ENCODE measurements at regions not wholly inside any gene's neighbourhood (a gene's known extent, or its start where the extent isn't known, plus 50 kb on each side); places are given as distances from the start of the nearest gene placed in this dataset.

DNA sequence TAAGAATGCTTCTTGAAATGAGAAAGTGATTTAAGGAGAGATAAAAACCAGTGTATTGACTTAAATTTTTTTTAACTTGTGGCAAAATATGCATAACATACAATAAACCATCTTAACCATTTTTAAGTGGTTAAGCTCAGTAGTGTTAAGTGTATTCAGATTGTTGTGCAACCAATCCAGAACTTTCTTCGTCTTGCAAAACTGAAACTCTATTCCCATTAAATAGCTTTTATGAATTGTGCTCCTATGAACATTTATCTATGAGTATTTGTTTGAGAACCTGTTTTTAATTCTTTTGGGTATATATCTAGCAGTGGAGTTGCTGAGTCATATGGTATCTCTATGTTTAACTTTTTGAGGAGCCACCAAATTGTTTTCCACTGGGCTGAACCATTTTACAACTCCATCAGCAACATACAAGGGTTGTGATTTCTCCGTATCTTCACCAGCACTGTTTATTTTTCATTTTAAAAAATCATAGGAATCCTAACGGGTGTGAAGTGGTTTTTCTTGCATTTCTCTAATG, 76.6 kb upstream of the ACTBL2 start:
- no peak for DNase-seq (ENCODE audit: low read depth)

DNA sequence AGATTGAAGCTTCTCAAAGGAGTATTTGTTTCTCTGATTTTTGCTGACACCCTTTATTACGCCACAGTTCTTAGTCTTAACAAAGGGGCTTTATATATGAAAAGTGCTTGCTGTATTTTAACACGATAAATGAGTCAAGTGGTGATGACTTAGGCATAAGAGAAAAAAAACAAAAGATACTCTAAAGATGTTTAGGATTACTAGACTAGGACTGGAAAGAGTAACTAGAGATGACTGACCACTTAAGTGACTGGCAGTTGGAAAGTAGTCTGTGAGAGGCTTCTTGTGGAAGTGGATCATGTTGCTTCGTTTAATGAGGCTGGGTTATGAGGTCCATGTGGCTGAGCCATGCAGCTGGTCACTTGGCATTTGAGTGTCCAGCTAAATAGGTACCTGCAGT, 69.4 kb upstream of the ACTBL2 start:
- no peak for DNase-seq (ENCODE audit: low read depth)

DNA sequence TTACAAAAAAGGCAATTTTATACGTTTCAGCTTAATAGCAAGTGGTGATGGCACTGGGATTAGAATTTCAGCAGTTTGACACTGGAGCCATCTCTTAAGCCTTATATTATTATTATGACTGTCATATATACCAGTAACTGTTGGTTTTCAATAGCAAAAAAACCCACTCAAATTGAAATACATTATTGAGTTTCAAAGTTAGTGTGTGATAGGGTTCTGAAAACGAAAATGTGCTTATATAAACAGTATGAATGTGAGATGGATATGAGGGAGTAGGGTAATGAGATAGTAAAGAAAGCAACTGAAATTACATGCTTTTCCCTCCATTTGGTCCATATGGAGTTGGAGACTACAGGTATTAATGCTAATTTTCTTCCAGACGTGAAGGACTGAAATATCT, 68.6 kb upstream of the ACTBL2 start:
- no peak for DNase-seq (ENCODE audit: low read depth)

DNA sequence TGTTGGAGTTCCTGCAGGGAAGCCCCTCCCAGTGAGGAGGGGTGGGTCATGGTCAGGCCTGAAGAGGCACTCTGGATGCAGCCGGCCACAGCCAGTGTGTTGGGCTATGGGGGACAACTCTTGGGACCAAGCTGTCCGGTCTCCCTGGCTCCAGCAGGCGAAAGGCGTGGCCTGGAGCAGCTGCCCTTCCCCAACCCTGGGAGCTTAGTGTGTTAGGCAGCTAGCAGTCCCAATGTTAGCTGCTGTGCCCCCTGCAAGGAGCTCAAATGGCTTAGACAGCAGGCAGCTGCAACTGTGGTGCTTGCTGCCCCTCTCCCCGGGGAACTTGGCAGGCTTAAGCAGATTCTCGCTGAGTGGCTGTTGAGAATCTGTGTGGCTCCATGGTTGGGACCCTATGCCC, 67.5 kb upstream of the ACTBL2 start:
- no peak for DNase-seq (ENCODE audit: low read depth)

DNA sequence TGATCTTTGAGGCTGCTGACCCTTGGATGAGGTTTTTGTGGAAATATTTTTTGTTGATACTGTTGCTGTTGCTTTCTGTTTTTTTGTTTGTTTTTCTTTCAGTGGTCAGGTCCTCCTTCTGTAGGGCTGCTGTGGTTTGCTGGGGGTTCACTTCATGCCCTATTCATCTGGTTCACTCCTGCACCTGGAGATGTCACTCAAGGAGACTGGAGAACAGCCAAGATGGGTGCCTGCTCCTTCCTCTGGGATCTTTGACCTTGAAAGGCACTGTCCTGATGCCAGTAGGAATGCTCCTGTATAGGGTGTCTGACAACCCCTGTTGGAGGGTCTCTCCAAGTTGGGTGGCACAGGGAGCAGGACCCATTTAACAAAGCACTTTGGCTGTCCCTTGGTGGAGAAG, 67.0 kb upstream of the ACTBL2 start:
- no peak for DNase-seq (ENCODE audit: low read depth)

DNA sequence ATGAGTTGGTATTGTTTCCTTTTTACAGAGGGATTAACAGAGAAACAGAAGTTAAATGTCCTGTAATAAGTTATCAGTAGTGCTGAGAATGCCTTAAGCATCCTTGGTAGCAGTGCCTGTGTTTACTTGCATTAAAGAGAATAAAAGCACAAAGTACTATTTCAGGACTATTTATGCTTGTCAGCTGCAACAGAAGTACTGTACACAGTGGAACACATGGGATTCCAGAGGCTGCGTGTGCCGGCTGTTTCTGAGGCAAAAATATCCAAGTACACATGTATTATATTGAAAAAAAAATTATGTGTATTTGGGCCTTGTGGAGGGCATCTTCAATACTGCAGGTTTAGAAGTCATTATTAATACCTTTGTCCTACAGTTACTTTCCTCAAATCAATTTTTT, 58.2 kb upstream of the ACTBL2 start:
- DNase-seq (ENCODE audit: low read depth): no peak

DNA sequence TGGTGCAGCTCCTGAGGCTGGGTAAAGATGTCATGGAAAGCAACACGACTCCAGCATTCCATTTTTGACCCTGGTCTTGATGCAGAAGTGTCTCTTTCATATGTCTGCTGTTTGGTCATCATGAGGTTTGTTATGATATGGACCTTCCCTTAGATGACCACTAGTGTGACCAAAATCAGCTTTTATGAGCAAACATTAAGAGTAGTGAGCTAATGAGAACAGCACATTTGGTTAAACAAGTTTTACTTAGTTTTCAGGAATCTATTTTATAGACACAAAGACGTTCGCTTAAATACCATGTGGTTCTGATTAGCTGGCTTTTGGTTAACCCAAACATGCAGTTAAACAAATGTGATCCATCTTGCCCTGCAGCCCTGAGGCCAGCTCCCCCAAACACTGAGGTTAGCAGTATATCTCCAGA, 56.7 kb upstream of the ACTBL2 start:
- DNase-seq (ENCODE audit: low read depth): peak; percentile 4

DNA sequence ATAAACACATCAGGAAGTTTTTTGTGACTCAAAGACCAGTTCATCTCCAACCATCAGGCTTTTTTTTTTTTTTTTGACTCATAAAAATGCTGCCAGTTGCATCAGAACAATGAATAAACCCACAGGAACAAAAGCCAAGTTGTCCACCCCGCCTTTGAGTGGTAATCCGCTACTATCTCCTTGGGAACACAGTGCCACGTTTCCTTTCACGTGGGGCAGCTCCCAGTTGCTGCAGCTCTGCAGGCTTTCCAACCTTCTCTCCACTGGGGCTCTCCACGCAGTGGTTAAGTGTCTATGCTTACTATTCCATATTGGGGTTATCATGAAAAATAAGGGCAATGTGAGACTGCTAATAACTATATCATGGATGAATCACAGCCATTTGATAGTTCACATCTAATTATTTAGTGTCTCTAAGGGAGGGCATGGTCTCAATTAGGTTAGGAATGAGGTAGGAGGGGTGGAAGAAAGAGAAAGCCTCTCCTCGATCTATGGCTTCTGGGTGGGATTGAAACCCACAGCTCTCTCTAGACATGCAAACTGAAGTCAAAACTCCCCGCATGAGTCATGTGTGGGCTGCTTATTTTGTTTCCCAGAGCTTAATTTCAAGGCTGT, 55.8 kb upstream of the ACTBL2 start:
- DNase-seq (ENCODE audit: low read depth): peak; percentile 52

DNA sequence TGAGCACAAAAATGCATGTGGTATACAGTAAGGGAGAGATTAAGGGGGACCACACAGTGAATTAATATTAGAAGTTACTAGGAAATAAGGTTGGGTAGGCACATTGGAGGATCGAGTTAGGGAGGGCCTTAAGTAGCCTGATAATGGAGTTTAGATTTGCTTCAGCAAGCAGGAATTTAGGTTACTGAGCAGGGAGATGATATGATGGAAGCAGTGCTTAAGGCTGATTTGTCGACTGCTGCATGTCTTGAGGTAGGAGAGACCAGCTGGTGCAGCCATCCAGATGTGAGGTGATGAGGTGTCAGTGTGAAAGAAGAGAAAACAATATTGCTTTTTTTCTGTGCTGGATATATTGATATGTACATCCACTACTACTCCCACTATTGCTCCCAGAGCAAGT, 55.2 kb upstream of the ACTBL2 start:
- DNase-seq (ENCODE audit: low read depth): no peak

DNA sequence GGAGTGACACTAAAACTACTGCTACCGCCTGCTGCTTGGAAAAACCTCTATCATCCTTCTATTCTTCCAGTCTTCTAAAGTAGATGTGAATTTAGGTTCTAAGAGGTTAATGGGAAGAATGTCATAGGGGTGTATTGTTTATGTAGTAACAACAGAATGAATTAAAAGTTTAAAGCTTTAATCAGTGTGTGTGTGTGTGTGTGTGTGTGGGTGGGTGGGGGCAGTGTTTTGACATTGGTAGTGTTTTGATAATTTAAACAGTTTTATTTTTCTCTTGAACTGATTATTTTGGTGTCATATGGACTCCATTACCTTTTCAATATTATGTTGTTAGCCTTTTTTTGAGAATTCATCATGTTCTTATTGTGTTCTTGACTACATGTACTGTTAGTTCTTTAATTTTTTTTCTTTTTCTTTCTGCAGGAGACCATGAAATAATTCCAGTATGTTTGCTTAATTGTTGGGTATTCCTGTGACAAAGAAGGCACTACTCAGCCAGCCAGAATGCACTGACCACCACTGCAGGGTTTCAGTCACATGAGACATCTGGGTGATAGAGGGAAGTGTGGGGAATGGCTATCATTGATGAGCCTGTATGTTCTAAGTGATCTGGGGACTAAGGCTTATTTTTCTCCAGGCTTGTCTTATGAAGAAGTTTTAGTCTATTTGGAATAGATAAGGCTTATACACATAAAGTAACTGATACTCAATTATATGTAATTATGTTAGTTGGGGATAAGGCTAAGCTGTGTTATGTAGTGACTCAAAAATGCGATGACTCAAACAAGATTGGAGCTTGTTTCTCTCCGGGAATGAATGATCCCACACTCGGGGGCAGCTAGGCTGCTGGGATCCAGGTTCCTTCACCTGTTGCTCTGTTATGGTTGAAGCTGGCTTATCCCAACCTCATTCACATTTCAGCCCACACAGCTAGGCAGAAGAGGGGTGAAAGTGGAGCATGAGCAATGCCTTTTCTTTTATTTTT, 50.2 kb upstream of the ACTBL2 start:
- DNase-seq (ENCODE audit: low read depth): peak; percentile 56

Measured in ELR (cell line).